IPS-18a (cell line): ENCODE measurements at regions not wholly inside any gene's neighbourhood (a gene's known extent, or its start where the extent isn't known, plus 50 kb on each side); places are given as distances from the start of the nearest gene placed in this dataset.

ENCODE experiments used
- H3K27ac ChIP-seq: one replicate; pipeline ENCODE4 v1.5.1; 2013; ENCODE audit warnings: low read length
- H3K27me3 ChIP-seq: one replicate; pipeline ENCODE4 v1.6.1; 2013; ENCODE audit warnings: mild to moderate bottlenecking, low read length; ENCODE audit not compliant: control insufficient read depth, insufficient read depth
- H3K36me3 ChIP-seq: one replicate; pipeline ENCODE4 v1.6.1; 2013; ENCODE audit warnings: low read depth, low read length; ENCODE audit not compliant: control insufficient read depth
- H3K4me1 ChIP-seq: one replicate; pipeline ENCODE4 v1.6.1; 2013; ENCODE audit warnings: low read depth, low read length; ENCODE audit not compliant: control insufficient read depth
- H3K4me3 ChIP-seq: one replicate; pipeline ENCODE4 v1.5.1; 2013; ENCODE audit warnings: low read length
- H3K9ac ChIP-seq: one replicate; pipeline ENCODE4 v1.6.1; 2013; ENCODE audit warnings: mild to moderate bottlenecking, low read length, moderate library complexity
- H3K9me3 ChIP-seq: one replicate; pipeline ENCODE4 v1.6.1; 2013; ENCODE audit warnings: low read depth, low read length; ENCODE audit not compliant: control insufficient read depth

GRCh38 chr7:113404245-113404644 lies 285.9 kb upstream of the SMIM30 start:
- Histone ChIP-seq H3K4me3 (no peak overlapping the region), H3K36me3 (no peaks in the 10 kb centered on the region), H3K9me3 (no peaks in the 10 kb centered on the region), H3K27me3 (no peaks in the 10 kb centered on the region), H3K27ac (no peak overlapping the region), H3K9ac (no peak overlapping the region), H3K4me1 (no peaks in the 10 kb centered on the region)

GRCh38 chr7:113402482-113402881 lies 284.1 kb upstream of the SMIM30 start:
- Histone ChIP-seq H3K36me3 (no peaks in the 10 kb centered on the region), H3K27ac (no peak overlapping the region), H3K4me3 (no peak overlapping the region), H3K9me3 (no peaks in the 10 kb centered on the region), H3K4me1 (no peaks in the 10 kb centered on the region), H3K9ac (no peak overlapping the region), H3K27me3 (no peaks in the 10 kb centered on the region)

- H3K9me3 ChIP-seq, result no peaks in the 10 kb centered on the region
Measured at GRCh38 chr7:113402005-113402404, 283.7 kb upstream of the SMIM30 start.

GRCh38 chr7:113394856-113395255 lies 276.5 kb upstream of the SMIM30 start:
- Histone ChIP-seq H3K4me3 (no peak overlapping the region), H3K4me1 (peaks cover 20% of the 10 kb centered on the region), H3K9ac (no peak overlapping the region), H3K9me3 (no peaks in the 10 kb centered on the region), H3K36me3 (no peaks in the 10 kb centered on the region), H3K27ac (no peak overlapping the region), H3K27me3 (no peaks in the 10 kb centered on the region)

More at GRCh38 chr7:113402005-113402404, 283.7 kb upstream of the SMIM30 start:
- Histone ChIP-seq H3K4me1 (no peaks in the 10 kb centered on the region), H3K27ac (no peak overlapping the region), H3K36me3 (no peaks in the 10 kb centered on the region), H3K4me3 (no peak overlapping the region), H3K9ac (no peak overlapping the region), H3K27me3 (no peaks in the 10 kb centered on the region)

GRCh38 chr7:113392841-113393540 lies 274.6 kb upstream of the SMIM30 start:
- H3K9me3 ChIP-seq, result no peaks in the 10 kb centered on the region
- no peaks in the 10 kb centered on the region for H3K36me3 ChIP-seq

GRCh38 chr7:113392421-113392820 lies 274.1 kb upstream of the SMIM30 start:
- no peaks in the 10 kb centered on the region for H3K9me3 ChIP-seq

More at GRCh38 chr7:113392841-113393540, 274.6 kb upstream of the SMIM30 start:
- no peak overlapping the region for H3K9ac ChIP-seq
- no peak overlapping the region for H3K4me3 ChIP-seq
- peaks cover 20% of the 10 kb centered on the region for H3K4me1 ChIP-seq
- H3K27me3 ChIP-seq, result no peaks in the 10 kb centered on the region
- H3K27ac ChIP-seq, result no peak overlapping the region

GRCh38 chr7:113389112-113389646 lies 270.8 kb upstream of the SMIM30 start:
- Histone ChIP-seq H3K4me1 (peaks cover 8% of the 10 kb centered on the region), H3K27ac (no peak overlapping the region), H3K4me3 (no peak overlapping the region), H3K9me3 (no peaks in the 10 kb centered on the region), H3K9ac (no peak overlapping the region), H3K27me3 (no peaks in the 10 kb centered on the region), H3K36me3 (no peaks in the 10 kb centered on the region)

More at GRCh38 chr7:113392421-113392820, 274.1 kb upstream of the SMIM30 start:
- H3K4me1 ChIP-seq, result peaks cover 20% of the 10 kb centered on the region
- no peaks in the 10 kb centered on the region for H3K36me3 ChIP-seq
- no peak overlapping the region for H3K27ac ChIP-seq
- no peak overlapping the region for H3K4me3 ChIP-seq
- no peaks in the 10 kb centered on the region for H3K27me3 ChIP-seq
- H3K9ac ChIP-seq, result no peak overlapping the region

- H3K4me1 ChIP-seq, result no peaks in the 10 kb centered on the region
- no peaks in the 10 kb centered on the region for H3K36me3 ChIP-seq
- H3K9ac ChIP-seq, result no peak overlapping the region
- H3K4me3 ChIP-seq, result no peak overlapping the region
- no peaks in the 10 kb centered on the region for H3K9me3 ChIP-seq
- H3K27ac ChIP-seq, result no peak overlapping the region
- H3K27me3 ChIP-seq, result no peaks in the 10 kb centered on the region
Measured at GRCh38 chr7:113383638-113384037, 265.3 kb upstream of the SMIM30 start.

- Histone ChIP-seq H3K36me3 (no peaks in the 10 kb centered on the region), H3K27ac (no peak overlapping the region), H3K4me3 (no peak overlapping the region), H3K9ac (no peak overlapping the region), H3K4me1 (no peaks in the 10 kb centered on the region), H3K27me3 (no peaks in the 10 kb centered on the region), H3K9me3 (no peaks in the 10 kb centered on the region)
Measured at GRCh38 chr7:113379746-113380145, 261.4 kb upstream of the SMIM30 start.

- no peaks in the 10 kb centered on the region for H3K9me3 ChIP-seq
- H3K4me1 ChIP-seq, result no peaks in the 10 kb centered on the region
- H3K4me3 ChIP-seq, result no peak overlapping the region
- H3K36me3 ChIP-seq, result no peaks in the 10 kb centered on the region
- no peak overlapping the region for H3K27ac ChIP-seq
- H3K9ac ChIP-seq, result no peak overlapping the region
- H3K27me3 ChIP-seq, result peaks cover 18% of the 10 kb centered on the region
Measured at GRCh38 chr7:113374955-113375354, 256.6 kb upstream of the SMIM30 start.

- Histone ChIP-seq H3K27ac (no peak overlapping the region), H3K9ac (no peak overlapping the region), H3K36me3 (no peaks in the 10 kb centered on the region), H3K4me1 (no peaks in the 10 kb centered on the region), H3K4me3 (no peak overlapping the region), H3K9me3 (no peaks in the 10 kb centered on the region), H3K27me3 (peaks cover 29% of the 10 kb centered on the region)
Measured at GRCh38 chr7:113373863-113374262, 255.5 kb upstream of the SMIM30 start.

- H3K27ac ChIP-seq, result no peak overlapping the region
- H3K4me3 ChIP-seq, result no peak overlapping the region
- H3K27me3 ChIP-seq, result peaks cover 52% of the 10 kb centered on the region
- H3K9ac ChIP-seq, result no peak overlapping the region
- H3K9me3 ChIP-seq, result no peaks in the 10 kb centered on the region
- H3K4me1 ChIP-seq, result no peaks in the 10 kb centered on the region
- no peaks in the 10 kb centered on the region for H3K36me3 ChIP-seq
Measured at GRCh38 chr7:113371416-113372043, 253.2 kb upstream of the SMIM30 start.
